SK-N-SH (cell line): ENCODE measurements at regions not wholly inside any gene's neighbourhood (a gene's known extent, or its start where the extent isn't known, plus 50 kb on each side); places are given as distances from the start of the nearest gene placed in this dataset.
A peak's percentile ranks its signal among the peaks of the same experiment; 100 is the strongest.

Experiments
- ELF1 ChIP-seq: IDR thresholded peaks from 2 replicates; pipeline ENCODE4 v1.4.0; 2012
- POLR2AphosphoS5 ChIP-seq: IDR thresholded peaks from 2 replicates; pipeline ENCODE4 v1.6.1; 2012; ENCODE audit warnings: low read depth, low read length
- RAD21 ChIP-seq: IDR thresholded peaks from 2 replicates; pipeline ENCODE4 v1.6.1; 2012; ENCODE audit warnings: mild to moderate bottlenecking, low read length
- TF ChIP-seq, protein P1 (sequence below): fragments of 200-600 bp; sonication (generic); IDR thresholded peaks from 2 replicates; pipeline ENCODE4 v1.6.1; 2017; ENCODE audit warnings: antibody characterized with exemption, mild to moderate bottlenecking, moderate library complexity
- TF ChIP-seq, protein P2 (sequence below): IDR thresholded peaks from 2 replicates; pipeline ENCODE4 v1.4.0; 2012; ENCODE audit warnings: low read depth

DNA sequence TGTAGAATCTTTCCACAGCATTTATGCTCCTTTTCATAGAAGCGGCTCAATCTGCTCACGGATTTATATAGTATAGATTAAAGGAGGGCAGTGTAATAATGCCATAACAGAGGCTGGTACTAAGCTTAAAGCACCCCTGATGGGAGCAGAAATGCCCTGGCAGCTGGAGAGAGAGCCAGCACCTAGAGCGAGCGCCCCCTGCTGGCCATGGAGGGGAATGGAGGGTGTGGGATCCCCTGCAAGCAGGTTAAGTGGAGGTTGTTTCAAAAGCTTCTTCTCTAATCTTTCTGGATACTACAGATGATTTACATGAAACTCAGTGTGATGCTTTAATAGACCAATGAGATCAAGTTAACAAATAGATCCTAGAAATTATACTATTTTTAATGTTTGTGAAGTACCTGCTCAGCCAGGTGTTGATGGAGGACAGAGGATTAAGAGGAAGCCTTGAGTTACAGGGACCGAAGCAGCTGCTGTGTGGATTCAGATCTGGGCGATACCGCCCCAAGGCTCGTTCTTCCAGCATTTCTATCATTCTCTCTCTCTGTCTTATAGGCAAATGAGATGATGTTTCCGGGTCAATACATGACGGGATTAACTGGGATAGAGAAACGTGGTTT, 1519.3 kb upstream of the TMEM132C start:
- TF ChIP-seq, protein P1, sequence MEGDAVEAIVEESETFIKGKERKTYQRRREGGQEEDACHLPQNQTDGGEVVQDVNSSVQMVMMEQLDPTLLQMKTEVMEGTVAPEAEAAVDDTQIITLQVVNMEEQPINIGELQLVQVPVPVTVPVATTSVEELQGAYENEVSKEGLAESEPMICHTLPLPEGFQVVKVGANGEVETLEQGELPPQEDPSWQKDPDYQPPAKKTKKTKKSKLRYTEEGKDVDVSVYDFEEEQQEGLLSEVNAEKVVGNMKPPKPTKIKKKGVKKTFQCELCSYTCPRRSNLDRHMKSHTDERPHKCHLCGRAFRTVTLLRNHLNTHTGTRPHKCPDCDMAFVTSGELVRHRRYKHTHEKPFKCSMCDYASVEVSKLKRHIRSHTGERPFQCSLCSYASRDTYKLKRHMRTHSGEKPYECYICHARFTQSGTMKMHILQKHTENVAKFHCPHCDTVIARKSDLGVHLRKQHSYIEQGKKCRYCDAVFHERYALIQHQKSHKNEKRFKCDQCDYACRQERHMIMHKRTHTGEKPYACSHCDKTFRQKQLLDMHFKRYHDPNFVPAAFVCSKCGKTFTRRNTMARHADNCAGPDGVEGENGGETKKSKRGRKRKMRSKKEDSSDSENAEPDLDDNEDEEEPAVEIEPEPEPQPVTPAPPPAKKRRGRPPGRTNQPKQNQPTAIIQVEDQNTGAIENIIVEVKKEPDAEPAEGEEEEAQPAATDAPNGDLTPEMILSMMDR: peak; percentile 83
- peak; percentile 61 for TF ChIP-seq RAD21
- no peak for TF ChIP-seq POLR2AphosphoS5
- TF ChIP-seq, protein P2, sequence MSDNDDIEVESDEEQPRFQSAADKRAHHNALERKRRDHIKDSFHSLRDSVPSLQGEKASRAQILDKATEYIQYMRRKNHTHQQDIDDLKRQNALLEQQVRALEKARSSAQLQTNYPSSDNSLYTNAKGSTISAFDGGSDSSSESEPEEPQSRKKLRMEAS: no peak
- no peak for TF ChIP-seq ELF1
